ENCODE measurements at regions not wholly inside any gene's neighbourhood (a gene's known extent, or its start where the extent isn't known, plus 50 kb on each side); places are given as distances from the start of the nearest gene placed in this dataset.

DNA sequence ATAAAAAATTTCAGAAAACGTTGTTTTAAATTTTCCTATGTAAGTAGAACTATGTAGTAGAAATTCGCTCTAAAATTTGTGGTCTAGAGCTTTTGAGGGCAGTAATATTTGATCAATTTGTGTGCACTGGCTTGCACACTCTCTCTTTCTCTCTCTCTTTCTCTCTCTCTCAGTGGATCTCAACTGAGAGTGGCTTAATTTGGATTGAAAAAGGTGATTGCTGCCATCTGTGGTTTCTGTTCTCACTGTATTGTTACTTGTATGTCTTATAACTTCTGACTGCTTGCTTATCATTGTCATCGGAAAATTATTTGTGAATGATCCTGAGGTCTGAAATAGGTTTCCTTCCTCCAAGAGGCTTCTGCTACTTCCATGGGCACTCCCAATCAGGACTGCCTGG lies 368.2 kb downstream of the KCTD16 start:
- H3K4me1 Mint-ChIP-seq (ENCODE audit: unreplicated experiment): no peaks in the 10 kb centered on the region
- no peak overlapping the region for H3K4me3 Mint-ChIP-seq
- TF ChIP-seq, protein P1, sequence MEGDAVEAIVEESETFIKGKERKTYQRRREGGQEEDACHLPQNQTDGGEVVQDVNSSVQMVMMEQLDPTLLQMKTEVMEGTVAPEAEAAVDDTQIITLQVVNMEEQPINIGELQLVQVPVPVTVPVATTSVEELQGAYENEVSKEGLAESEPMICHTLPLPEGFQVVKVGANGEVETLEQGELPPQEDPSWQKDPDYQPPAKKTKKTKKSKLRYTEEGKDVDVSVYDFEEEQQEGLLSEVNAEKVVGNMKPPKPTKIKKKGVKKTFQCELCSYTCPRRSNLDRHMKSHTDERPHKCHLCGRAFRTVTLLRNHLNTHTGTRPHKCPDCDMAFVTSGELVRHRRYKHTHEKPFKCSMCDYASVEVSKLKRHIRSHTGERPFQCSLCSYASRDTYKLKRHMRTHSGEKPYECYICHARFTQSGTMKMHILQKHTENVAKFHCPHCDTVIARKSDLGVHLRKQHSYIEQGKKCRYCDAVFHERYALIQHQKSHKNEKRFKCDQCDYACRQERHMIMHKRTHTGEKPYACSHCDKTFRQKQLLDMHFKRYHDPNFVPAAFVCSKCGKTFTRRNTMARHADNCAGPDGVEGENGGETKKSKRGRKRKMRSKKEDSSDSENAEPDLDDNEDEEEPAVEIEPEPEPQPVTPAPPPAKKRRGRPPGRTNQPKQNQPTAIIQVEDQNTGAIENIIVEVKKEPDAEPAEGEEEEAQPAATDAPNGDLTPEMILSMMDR (conservative IDR thresholded peaks at IDR 0.05): no peak
- no peaks in the 10 kb centered on the region for H3K9me3 Mint-ChIP-seq
- H3K27ac Mint-ChIP-seq: no peak overlapping the region
- no peaks in the 10 kb centered on the region for H3K27me3 Mint-ChIP-seq
- no peak for DNase-seq (ENCODE audit: extremely low spot score, unreplicated experiment)
- no peaks in the 10 kb centered on the region for H3K36me3 Mint-ChIP-seq
